ENCODE measurements at regions not wholly inside any gene's neighbourhood (a gene's known extent, or its start where the extent isn't known, plus 50 kb on each side); places are given as distances from the start of the nearest gene placed in this dataset.
"Not testable (repeated sequence)": the region's sequence is repeated elsewhere in the genome, so short reads cannot be mapped to it uniquely, and the experiment has no call there.

GRCh38 chr3:72625602-72626337, 222.5 kb downstream of the SHQ1 start:
- DNase-seq, result no peak

GRCh38 chr3:72624656-72625055, 223.6 kb downstream of the SHQ1 start:
- DNase-seq, result no peak

- DNase-seq, result no peak
Measured at GRCh38 chr3:72618739-72619138, 229.5 kb downstream of the SHQ1 start.

GRCh38 chr3:72617424-72618024, 230.7 kb downstream of the SHQ1 start:
- DNase-seq, result no peak

- no peak for DNase-seq
Measured at GRCh38 chr3:72615776-72616175, 232.5 kb downstream of the SHQ1 start.

GRCh38 chr3:72615182-72615581, 233.1 kb downstream of the SHQ1 start:
- DNase-seq, result no peak

- DNase-seq, result no peak
Measured at GRCh38 chr3:72614394-72615074, 233.7 kb downstream of the SHQ1 start.

- no peak for DNase-seq
Measured at GRCh38 chr3:72613871-72614270, 234.4 kb downstream of the SHQ1 start.

GRCh38 chr3:72609114-72609513, 239.1 kb downstream of the SHQ1 start:
- DNase-seq, result not testable (repeated sequence)

- DNase-seq, result no peak
Measured at GRCh38 chr3:72606005-72606800, 242.0 kb downstream of the SHQ1 start.

GRCh38 chr3:72604328-72604727, 243.9 kb downstream of the SHQ1 start:
- DNase-seq, result no peak

- no peak for DNase-seq
Measured at GRCh38 chr3:72601983-72602750, 246.1 kb downstream of the SHQ1 start.

GRCh38 chr3:72601060-72601459, 247.2 kb downstream of the SHQ1 start:
- DNase-seq, result peak; percentile 46

GRCh38 chr3:72597756-72598195, 250.5 kb downstream of the SHQ1 start:
- DNase-seq, result peak; percentile 79

GRCh38 chr3:72597043-72597442, 251.2 kb downstream of the SHQ1 start:
- DNase-seq, result no peak

GRCh38 chr3:72595927-72596610, 252.2 kb downstream of the SHQ1 start:
- DNase-seq, result no peak

- DNase-seq, result no peak
Measured at GRCh38 chr3:72595376-72595775, 252.9 kb downstream of the SHQ1 start.

- no peak for DNase-seq
Measured at GRCh38 chr3:72594615-72595215, 253.5 kb downstream of the SHQ1 start.

- no peak for DNase-seq
Measured at GRCh38 chr3:72593881-72594397, 254.3 kb downstream of the SHQ1 start.

- DNase-seq, result peak; percentile 71
Measured at GRCh38 chr3:72591522-72592421, 256.5 kb downstream of the SHQ1 start.
